HG02840 (cell line): ENCODE measurements at regions not wholly inside any gene's neighbourhood (a gene's known extent, or its start where the extent isn't known, plus 50 kb on each side); places are given as distances from the start of the nearest gene placed in this dataset.
"Not testable (repeated sequence)": the region's sequence is repeated elsewhere in the genome, so short reads cannot be mapped to it uniquely, and the experiment has no call there.

ENCODE experiments used
- ATAC-seq: cut with Tn5 transposase; IDR thresholded peaks from one replicate; pipeline ENCODE4 v1.9.1; 2021; ENCODE audit warnings: mild to moderate bottlenecking, moderate library complexity, moderate number of reproducible peaks; ENCODE audit not compliant: unreplicated experiment, low FRiP score

DNA sequence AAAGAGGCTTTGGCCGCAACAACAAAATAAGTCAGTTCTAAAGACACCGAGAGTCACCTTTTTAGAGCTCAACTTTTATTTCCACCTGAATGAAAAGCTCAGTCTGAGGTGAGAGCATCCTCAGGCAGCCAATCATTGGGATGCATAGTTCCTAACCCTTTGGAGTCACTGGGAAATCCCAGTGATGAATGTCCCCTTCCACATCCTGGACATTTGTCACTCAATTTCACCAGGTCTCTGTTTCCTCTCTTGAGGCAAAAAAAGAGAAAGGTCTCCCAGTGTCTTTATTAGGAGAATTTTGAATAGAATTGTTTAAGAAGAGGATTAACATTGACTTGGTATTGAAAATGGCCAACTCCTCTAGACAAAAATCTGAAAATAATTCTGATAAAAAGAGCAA is 137.5 kb upstream of the SPRED1 start:
- no peak for ATAC-seq

- no peak for ATAC-seq
These were observed 134.9 kb upstream of the SPRED1 start for GRCh38 chr15:38117781-38118180.

GRCh38 chr15:38119865-38120264 is 132.8 kb upstream of the SPRED1 start:
- ATAC-seq: not testable (repeated sequence)

GRCh38 chr15:38127306-38127771 is 125.3 kb upstream of the SPRED1 start:
- ATAC-seq: no peak

- ATAC-seq: no peak
These were observed 124.3 kb upstream of the SPRED1 start for GRCh38 chr15:38128341-38128781.

GRCh38 chr15:38128921-38129320 is 123.7 kb upstream of the SPRED1 start:
- no peak for ATAC-seq

DNA sequence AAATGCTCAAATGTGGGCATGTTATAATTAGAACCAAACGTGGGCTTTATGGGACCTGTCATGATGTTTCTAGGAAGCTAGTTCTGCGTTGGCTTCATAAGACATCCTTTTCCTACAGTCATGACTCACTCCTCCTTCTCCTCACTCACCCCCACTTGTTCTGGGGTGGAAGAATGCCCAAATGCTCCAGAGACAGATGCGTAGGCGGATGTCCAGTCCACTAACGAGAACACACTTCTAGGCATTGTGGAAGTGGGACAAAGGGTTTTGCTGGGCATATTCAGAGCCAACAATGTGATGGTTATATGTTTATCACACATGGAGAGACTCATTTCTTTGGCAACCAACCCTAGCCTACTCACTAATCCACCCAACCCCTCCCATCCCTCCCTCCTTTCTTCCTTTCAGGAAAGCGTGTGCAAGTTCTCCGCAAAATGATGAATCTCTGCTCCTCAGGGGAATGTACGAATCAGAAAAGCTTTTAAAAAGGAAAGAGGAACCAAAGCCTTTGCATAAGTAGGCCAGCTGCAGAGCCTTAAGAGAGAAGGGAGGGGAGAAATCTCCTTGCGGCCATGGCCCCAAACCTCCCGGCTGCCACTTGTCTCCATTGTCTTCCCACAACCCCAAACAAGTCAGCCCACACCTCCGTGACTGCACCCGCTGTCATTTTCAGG is 123.0 kb upstream of the SPRED1 start:
- ATAC-seq: peak; percentile 76

DNA sequence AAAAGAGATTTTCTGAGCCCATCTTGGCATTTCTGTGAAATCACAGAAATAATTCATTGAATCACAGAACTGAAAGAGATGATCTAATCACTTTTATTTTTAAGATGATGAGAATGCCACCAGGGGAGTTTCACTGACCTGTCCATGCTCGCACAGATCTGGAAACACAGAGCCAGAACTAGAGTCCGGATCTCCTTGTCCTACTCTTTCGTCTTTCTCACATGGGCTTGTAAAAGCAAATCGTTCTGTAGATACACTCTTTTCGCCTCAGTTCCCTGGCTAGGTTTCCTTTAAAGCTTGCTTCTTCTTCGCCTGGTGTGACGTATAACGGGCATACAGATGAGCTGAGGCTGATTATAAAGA is 122.5 kb upstream of the SPRED1 start:
- peak; percentile 29 for ATAC-seq

DNA sequence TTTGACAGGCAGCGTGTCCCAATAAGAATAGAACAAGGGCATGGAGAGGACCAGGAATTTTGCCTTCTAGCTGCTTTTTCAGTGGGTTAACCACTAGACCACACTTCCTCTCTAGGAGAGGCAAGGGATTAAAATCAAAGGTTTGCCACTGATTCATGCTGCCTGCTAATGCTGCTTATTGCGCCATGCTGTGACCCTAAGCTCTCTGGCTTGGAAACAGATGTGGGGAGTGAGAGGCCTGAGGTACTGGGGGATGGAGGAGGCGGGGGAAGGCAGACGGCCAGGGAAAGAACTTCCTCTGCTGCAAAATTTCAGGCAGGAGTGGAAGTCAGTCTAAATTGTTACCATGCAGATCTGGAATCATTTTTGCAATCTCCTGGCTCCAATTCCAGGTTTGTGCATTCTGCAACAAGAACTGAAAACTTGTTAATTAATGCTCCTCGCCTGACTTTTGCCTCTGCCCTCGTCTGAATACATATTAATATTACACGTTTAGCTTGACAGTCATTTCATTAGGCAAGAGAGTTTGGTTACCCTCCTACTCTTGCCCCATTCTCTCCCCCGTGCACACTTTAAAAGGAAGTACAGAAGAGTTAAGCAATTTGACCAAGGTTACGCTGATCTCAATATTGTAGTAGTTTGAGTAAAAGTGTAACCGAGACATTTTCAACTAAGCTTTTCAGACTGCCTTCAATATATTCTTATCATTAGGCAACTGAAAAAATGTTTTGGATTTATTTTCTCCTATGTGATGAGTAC is 121.7 kb upstream of the SPRED1 start:
- ATAC-seq: no peak

- ATAC-seq: no peak
These were observed 118.4 kb upstream of the SPRED1 start for GRCh38 chr15:38134252-38134651.

DNA sequence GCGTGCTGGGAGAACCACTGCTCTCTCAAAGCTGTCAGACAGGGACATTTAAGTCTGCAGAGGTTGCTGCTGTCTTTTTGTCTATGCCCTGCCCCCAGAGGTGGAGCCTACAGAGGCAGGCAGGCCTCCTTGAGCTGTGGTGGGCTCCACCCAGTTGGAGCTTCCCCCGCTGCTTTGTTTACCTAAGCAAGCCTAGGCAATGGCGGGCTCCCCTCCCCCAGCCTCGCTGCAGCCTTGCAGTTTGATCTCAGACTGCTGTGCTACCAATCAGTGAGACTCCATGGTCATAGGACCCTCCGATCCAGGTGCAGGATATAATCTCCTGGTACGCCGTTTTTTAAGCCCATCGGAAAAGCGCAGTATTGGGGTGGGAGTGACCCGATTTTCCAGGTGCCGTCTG is 110.4 kb upstream of the SPRED1 start:
- ATAC-seq: not testable (repeated sequence)

- ATAC-seq: no peak
These were observed 107.7 kb upstream of the SPRED1 start for GRCh38 chr15:38144921-38145320.

GRCh38 chr15:38145651-38146111 is 107.0 kb upstream of the SPRED1 start:
- no peak for ATAC-seq

DNA sequence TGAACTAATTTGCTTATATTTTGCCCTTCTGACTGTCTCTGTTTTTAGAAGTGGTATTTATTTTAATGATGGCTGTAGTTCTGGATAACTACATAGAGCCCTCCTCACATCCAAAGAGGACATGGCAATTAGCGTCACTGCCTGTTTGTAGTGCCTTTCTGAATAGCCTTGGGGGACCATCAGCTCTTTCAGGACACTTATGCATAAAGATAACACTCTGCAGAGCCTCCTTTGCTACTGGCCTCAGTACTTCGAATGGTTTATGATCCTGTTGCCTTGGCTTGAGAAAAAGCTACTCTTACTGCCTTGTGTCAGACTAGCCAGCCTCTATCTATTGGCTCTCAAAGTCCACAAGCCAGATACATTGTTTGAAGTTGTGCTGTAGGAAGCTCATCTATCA is 105.4 kb upstream of the SPRED1 start:
- no peak for ATAC-seq

DNA sequence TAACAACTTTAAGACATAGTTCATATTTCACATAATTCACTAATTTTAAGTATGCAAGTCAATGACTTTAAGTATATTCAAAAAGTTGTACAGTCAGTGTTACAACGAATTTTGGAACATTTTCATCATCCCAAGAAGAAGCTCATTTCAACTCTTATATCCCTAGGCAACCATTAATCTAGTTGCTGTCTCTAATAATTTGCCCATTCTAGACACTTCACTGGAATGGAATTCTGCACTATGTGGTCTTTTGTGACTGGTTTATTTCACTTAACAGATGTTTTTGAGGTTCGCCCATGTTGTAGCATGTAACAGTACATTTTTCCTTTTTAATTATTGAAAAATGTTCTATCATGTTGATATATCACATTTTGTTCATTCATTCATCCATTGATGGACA is 104.2 kb upstream of the SPRED1 start:
- no peak for ATAC-seq

- ATAC-seq: no peak
These were observed 103.3 kb upstream of the SPRED1 start for GRCh38 chr15:38149315-38149714.

- ATAC-seq: no peak
These were observed 102.5 kb upstream of the SPRED1 start for GRCh38 chr15:38150148-38150547.

DNA sequence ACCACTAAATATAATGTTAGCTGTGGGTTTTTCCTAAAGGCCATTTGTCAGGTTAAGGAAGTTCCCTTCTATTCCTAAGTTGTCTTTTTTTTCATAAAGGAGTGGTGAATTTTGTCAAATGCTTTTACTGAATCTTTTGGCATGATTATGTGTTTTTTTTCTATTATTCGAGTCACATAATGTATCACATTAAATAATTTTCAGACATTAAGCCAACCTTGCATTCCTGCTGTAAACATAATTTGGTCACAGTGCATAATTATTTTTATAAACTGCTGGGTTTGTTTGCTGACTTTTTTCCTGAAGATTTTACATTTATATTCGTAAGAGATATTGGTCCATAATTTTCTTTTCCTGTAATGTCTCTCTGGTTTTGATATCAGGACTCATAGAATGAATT is 101.8 kb upstream of the SPRED1 start:
- ATAC-seq: no peak

- no peak for ATAC-seq
These were observed 98.9 kb upstream of the SPRED1 start for GRCh38 chr15:38153781-38154180.

- ATAC-seq: no peak
These were observed 98.4 kb upstream of the SPRED1 start for GRCh38 chr15:38154255-38154654.

DNA sequence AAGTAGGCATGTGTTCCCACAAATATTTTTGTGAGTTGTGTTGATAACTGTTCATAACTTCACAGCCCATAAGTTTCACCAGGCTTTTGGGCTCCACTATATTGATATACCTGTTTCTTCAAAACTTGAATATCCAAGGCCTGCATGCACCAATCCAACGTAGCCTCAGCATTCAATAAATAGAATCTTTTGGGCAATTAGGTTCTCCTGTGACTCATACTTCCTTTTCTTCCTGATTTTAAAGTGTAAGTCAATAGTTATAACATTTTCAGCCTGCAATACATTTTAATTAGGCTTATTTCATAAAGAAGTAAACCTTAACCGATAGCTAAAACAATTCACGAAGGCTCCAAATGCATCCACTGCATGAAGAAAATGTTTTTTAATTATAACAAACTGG is 97.8 kb upstream of the SPRED1 start:
- no peak for ATAC-seq

GRCh38 chr15:38163658-38164057 is 89.0 kb upstream of the SPRED1 start:
- ATAC-seq: no peak
